ENCODE measurements at regions not wholly inside any gene's neighbourhood (a gene's known extent, or its start where the extent isn't known, plus 50 kb on each side); places are given as distances from the start of the nearest gene placed in this dataset.
"Not testable (repeated sequence)": the region's sequence is repeated elsewhere in the genome, so short reads cannot be mapped to it uniquely, and the experiment has no call there.

- no peak for DNase-seq
Measured at GRCh38 chr2:375270-375955, 87.5 kb upstream of the ALKAL2 start.

GRCh38 chr2:368386-368785 is 80.5 kb upstream of the ALKAL2 start:
- DNase-seq = no peak

- DNase-seq = no peak
Measured at GRCh38 chr2:367246-367645, 79.4 kb upstream of the ALKAL2 start.

- no peak for DNase-seq
Measured at GRCh38 chr2:366706-367105, 78.8 kb upstream of the ALKAL2 start.

DNA sequence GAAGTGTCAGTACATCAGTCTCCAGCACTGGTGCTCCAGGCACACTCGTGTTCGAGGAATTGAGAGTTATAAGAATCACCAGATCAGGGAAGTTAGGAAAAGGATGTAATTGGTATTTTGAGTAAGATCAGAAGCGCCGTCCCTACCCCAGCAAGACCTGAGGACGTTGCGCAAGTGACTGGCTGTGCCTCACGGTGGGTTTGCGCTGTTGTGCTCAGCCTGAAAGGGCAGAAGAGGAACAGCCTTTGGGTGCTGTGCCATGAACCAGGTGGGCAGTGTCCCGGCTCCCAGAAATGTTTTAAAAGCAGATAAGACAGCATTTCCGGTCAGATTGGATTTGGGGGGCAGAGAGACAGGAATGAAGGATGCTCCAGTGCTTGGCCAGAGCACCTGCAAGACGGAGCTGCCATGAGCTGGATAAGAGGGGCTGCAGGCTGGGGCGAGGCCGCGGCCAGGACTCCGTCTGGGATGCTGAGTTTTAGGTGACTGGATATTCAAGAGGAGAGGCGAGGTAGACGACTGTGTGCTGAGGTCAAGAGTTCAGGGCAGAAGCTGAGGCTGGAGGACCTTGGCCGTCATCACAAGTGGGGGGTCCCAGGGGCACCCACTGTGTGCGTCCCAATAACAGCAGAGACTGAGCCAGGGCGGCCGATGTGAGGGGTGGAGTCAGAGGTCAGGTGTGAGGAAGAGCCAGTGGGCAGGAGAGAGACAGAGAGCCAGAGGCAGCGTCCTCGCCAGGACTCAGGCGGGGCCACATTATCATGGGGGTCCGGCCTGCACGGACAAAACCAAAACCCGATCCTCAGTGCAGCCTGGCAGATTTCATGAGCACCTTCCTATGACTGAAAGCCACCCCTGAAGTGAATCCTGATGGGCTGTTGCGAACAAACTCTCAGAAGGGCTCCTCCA is 77.7 kb upstream of the ALKAL2 start:
- no peak for DNase-seq

- no peak for DNase-seq
Measured at GRCh38 chr2:363824-364470, 76.1 kb upstream of the ALKAL2 start.

DNA sequence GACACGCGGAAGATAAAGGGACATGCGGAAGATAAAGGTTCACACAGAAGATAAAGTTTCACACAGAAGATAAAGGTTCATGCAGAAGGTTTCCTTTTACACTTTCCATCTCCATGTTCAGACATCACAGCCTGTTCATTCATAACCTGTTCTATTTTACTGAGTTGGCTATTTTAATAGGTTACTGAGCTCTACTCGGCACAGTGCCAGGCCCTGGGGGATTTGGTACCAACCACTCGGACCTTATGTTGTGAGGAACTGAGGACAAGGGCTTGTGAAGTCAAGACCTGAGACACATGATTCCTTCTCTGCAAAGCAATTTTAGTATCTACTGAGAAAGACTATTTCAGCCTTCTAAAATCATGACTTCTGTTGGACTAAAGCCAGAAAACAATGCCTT is 75.0 kb upstream of the ALKAL2 start:
- DNase-seq = no peak

GRCh38 chr2:360124-360523 is 72.2 kb upstream of the ALKAL2 start:
- DNase-seq = no peak

DNA sequence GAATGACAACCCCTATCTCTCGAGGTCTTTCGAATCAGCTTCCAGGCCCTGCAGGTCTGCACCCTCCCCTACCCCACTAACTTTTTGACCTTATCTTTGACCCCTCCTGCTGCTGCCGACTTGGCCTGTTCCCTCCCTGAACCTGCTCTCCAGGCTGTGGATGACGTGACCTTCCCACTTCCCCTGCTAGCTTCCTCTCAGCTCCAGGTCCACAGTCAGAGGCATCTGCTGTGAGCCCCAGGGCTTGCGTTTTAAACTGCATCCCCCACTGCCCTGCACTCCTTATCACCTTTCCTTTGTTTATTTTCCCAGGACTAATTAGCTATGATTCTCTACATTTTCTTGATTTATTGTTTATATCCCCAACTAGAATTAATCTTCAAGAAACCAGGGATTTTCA is 71.2 kb upstream of the ALKAL2 start:
- DNase-seq = no peak

- no peak for DNase-seq
Measured at GRCh38 chr2:357811-358210, 69.9 kb upstream of the ALKAL2 start.

- DNase-seq = not testable (repeated sequence)
Measured at GRCh38 chr2:356304-356703, 68.4 kb upstream of the ALKAL2 start.

DNA sequence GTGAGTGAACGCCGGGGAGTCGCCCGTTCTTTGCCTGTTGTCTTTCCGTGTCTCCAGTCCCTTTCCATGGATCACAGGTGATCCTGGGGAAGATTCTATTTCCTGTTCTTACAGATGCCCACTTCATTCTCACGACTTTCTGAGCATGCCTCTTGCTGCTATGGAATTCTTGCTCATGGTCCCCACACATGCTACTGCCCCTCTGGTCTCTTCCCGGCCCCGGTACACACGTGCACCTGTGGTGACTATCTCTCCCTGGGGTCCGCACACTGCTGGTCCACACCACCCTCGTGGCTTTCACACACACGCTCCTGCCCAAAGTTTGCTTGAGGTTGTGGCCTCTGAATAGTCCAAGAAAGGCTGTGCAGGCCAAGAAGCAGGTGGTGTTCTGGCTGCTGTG is 67.9 kb upstream of the ALKAL2 start:
- no peak for DNase-seq

- DNase-seq = no peak
Measured at GRCh38 chr2:352696-353095, 64.8 kb upstream of the ALKAL2 start.

DNA sequence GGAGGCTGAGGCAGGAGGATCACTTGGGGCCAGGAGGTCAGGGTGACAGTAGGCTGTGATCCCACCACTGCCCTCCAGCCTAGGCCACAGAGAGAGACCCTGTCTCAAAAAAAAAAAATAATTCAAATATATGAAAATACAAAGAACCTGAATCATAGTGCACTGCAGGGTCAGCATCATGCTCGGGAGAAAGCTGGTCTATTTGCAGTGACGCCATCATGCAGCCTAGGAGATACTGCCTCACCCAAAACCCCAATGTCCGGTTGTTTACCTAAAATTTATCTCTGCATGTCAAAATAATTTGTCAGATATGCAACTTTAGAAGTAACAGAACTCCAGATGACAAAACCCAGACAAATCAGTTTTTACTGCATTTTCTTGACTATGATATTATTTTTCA is 61.5 kb upstream of the ALKAL2 start:
- no peak for DNase-seq

- DNase-seq = no peak
Measured at GRCh38 chr2:348361-348916, 60.5 kb upstream of the ALKAL2 start.

GRCh38 chr2:344811-345210 is 56.9 kb upstream of the ALKAL2 start:
- DNase-seq = no peak

- no peak for DNase-seq
Measured at GRCh38 chr2:343355-343754, 55.5 kb upstream of the ALKAL2 start.

DNA sequence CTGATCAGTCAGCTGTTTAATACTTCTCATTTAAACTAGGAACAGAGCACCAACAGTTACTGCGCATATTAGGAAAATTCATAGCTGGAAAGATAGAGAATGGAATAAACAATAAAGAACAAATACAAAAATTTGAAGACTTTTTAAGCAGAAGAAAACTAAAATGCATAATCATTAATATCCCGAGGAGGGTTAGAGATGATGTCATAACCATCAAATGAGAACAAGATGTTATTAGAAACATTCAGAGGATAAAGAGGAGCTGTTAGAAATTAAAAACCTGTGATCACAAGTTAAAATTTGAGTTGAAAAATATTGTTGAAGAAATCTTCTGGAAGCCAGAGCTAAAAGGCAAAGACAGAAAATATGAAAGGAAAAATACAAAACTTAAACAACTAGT is 54.0 kb upstream of the ALKAL2 start:
- DNase-seq = no peak

DNA sequence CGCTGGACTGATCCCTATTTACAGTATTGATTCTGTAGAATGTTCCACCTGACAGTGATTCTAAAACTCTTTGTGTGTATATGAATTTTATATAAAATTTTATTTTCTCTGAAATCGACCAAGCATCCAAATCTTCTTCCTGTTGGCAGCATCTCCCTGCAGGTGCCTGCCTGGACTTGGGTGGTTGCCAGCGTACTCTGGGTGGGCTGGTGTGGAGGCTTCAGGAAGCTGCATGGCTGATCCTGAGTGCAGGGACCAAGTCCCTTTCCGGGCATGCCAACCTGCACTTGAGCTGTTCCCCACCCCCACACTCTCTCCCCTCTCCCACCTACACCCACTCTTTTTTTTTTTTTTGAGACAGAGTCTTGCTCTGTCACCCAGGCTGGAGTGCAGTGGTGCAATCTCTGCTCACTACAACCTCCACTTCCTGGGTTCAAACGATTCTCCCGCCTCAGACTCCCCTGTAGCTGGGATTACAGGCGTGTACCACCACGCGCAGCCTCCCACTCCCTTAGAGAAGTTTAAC is 53.2 kb upstream of the ALKAL2 start:
- no peak for DNase-seq
